IPS-15b (cell line): ENCODE measurements at regions not wholly inside any gene's neighbourhood (a gene's known extent, or its start where the extent isn't known, plus 50 kb on each side); places are given as distances from the start of the nearest gene placed in this dataset.
A peak's percentile ranks its signal among the peaks of the same experiment; 100 is the strongest.

Experiments
- H3K27me3 ChIP-seq: one replicate; pipeline ENCODE4 v1.6.1; 2013; ENCODE audit warnings: low read length; ENCODE audit not compliant: control insufficient read depth, insufficient read depth
- H3K36me3 ChIP-seq: one replicate; pipeline ENCODE4 v1.6.1; 2013; ENCODE audit warnings: low read length; ENCODE audit not compliant: control insufficient read depth, insufficient read depth
- H3K4me1 ChIP-seq: one replicate; pipeline ENCODE4 v1.6.1; 2013; ENCODE audit warnings: mild to moderate bottlenecking, low read length; ENCODE audit not compliant: control insufficient read depth, insufficient read depth
- H3K4me3 ChIP-seq: one replicate; pipeline ENCODE4 v1.5.1; 2013; ENCODE audit warnings: low read depth, low read length
- H3K9ac ChIP-seq: one replicate; pipeline ENCODE4 v1.6.1; 2013; ENCODE audit warnings: low read depth, mild to moderate bottlenecking, low read length
- H3K9me3 ChIP-seq: one replicate; pipeline ENCODE4 v1.6.1; 2013; ENCODE audit warnings: mild to moderate bottlenecking, low read length; ENCODE audit not compliant: control insufficient read depth, insufficient read depth

- Histone ChIP-seq H3K9me3 (no peaks in the 10 kb centered on the region), H3K4me3 (no peak overlapping the region), H3K27me3 (no peaks in the 10 kb centered on the region), H3K9ac (no peak overlapping the region), H3K4me1 (no peaks in the 10 kb centered on the region), H3K36me3 (no peaks in the 10 kb centered on the region)
These were observed 237.9 kb upstream of the ROPN1 start for GRCh38 chr3:124229836-124230235.

- no peaks in the 10 kb centered on the region for H3K9me3 ChIP-seq
- peak overlapping the region; percentile 26 for H3K9ac ChIP-seq
- H3K4me3 ChIP-seq, result no peak overlapping the region
- H3K36me3 ChIP-seq, result no peaks in the 10 kb centered on the region
- H3K27me3 ChIP-seq, result no peaks in the 10 kb centered on the region
- H3K4me1 ChIP-seq, result no peaks in the 10 kb centered on the region
These were observed 238.5 kb upstream of the ROPN1 start for GRCh38 chr3:124230432-124230831.

DNA sequence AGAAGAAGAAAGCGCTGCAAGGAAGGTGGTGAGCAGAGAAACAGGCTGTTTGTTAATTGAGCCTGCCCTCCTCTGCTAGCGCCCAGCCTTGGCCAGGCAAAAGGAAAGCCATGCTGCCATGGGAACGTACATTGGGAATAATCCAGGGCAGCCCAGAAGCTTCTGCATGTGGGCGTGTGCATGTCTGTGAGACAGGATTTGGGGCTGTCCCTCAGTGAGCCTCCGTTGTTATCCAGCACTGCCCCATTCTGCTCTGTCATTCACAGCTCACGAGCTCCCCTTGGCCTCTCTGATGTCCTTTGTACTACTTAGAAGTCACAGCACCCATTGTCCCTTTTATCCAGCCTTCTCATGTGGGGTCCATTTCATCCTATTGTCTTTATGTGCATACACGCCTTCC lies 239.1 kb upstream of the ROPN1 start:
- H3K4me3 ChIP-seq, result no peak overlapping the region
- H3K9me3 ChIP-seq, result no peaks in the 10 kb centered on the region
- no peaks in the 10 kb centered on the region for H3K36me3 ChIP-seq
- no peak overlapping the region for H3K9ac ChIP-seq
- H3K4me1 ChIP-seq, result no peaks in the 10 kb centered on the region
- H3K27me3 ChIP-seq, result no peaks in the 10 kb centered on the region

- no peaks in the 10 kb centered on the region for H3K9me3 ChIP-seq
- H3K4me3 ChIP-seq, result no peak overlapping the region
- no peaks in the 10 kb centered on the region for H3K4me1 ChIP-seq
- H3K9ac ChIP-seq, result no peak overlapping the region
- H3K27me3 ChIP-seq, result no peaks in the 10 kb centered on the region
- H3K36me3 ChIP-seq, result no peaks in the 10 kb centered on the region
These were observed 242.9 kb upstream of the ROPN1 start for GRCh38 chr3:124234852-124235252.

DNA sequence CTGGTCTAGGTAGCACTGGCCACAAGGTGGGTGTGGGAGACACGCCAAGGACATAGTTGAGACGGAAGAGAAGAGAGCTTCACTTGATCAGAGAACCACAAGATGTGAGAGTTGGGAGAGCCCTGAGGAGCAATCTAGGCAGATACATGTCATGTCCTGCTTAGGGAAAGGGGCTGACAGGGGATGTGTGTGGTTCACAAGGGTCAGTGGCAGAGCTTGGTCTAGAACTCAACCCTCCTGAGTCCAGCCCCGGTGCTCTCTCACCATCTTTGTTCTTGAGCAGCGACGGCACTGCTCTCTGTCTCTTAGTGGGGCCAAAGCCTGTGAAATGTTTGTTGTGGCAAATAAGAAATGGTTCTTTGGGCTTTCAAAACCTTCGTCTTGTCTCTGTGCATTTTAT lies 243.5 kb upstream of the ROPN1 start:
- H3K27me3 ChIP-seq, result no peaks in the 10 kb centered on the region

GRCh38 chr3:124243177-124243859 lies 251.4 kb upstream of the ROPN1 start:
- H3K9ac ChIP-seq, result no peak overlapping the region

More for the DNA sequence above, 243.5 kb upstream of the ROPN1 start:
- Histone ChIP-seq H3K9ac (no peak overlapping the region), H3K4me3 (no peak overlapping the region), H3K36me3 (no peaks in the 10 kb centered on the region), H3K9me3 (no peaks in the 10 kb centered on the region), H3K4me1 (no peaks in the 10 kb centered on the region)

GRCh38 chr3:124246376-124246775 lies 254.5 kb upstream of the ROPN1 start:
- no peak overlapping the region for H3K9ac ChIP-seq
- no peak overlapping the region for H3K4me3 ChIP-seq

More at GRCh38 chr3:124243177-124243859, 251.4 kb upstream of the ROPN1 start:
- Histone ChIP-seq H3K4me3 (no peak overlapping the region), H3K9me3 (no peaks in the 10 kb centered on the region), H3K36me3 (no peaks in the 10 kb centered on the region), H3K4me1 (no peaks in the 10 kb centered on the region), H3K27me3 (no peaks in the 10 kb centered on the region)

DNA sequence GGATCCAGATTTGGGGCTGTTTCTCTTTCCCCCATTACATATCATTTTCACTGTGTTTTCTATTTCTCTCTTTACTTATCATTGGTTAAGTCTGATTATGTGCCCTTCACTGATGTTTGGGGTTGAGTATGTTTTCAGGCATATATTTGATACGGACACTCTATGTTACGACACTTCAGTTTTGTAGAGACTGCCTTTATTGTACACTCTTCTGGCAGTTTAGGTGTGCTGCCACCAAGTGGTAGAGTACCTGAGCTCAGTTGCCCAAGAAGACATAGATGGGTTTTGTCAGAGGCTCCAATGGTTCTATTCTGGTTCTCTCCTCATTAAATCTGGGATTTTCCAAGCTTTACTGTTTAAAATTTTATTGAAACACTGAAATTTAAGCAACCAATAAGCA lies 255.0 kb upstream of the ROPN1 start:
- no peaks in the 10 kb centered on the region for H3K36me3 ChIP-seq
- H3K4me3 ChIP-seq, result no peak overlapping the region
- H3K9me3 ChIP-seq, result no peaks in the 10 kb centered on the region
- H3K27me3 ChIP-seq, result no peaks in the 10 kb centered on the region
- no peak overlapping the region for H3K9ac ChIP-seq
- H3K4me1 ChIP-seq, result no peaks in the 10 kb centered on the region

More at GRCh38 chr3:124246376-124246775, 254.5 kb upstream of the ROPN1 start:
- H3K9me3 ChIP-seq, result no peaks in the 10 kb centered on the region
- no peaks in the 10 kb centered on the region for H3K36me3 ChIP-seq
- no peaks in the 10 kb centered on the region for H3K4me1 ChIP-seq
- H3K27me3 ChIP-seq, result no peaks in the 10 kb centered on the region

- Histone ChIP-seq H3K9ac (no peak overlapping the region), H3K4me1 (no peaks in the 10 kb centered on the region), H3K27me3 (no peaks in the 10 kb centered on the region), H3K4me3 (no peak overlapping the region), H3K36me3 (no peaks in the 10 kb centered on the region), H3K9me3 (no peaks in the 10 kb centered on the region)
These were observed 256.6 kb upstream of the ROPN1 start for GRCh38 chr3:124248471-124249028.

GRCh38 chr3:124249038-124249437 lies 257.1 kb upstream of the ROPN1 start:
- no peak overlapping the region for H3K4me3 ChIP-seq
- H3K9me3 ChIP-seq, result no peaks in the 10 kb centered on the region
- no peak overlapping the region for H3K9ac ChIP-seq
- H3K4me1 ChIP-seq, result no peaks in the 10 kb centered on the region
- H3K36me3 ChIP-seq, result no peaks in the 10 kb centered on the region
- no peaks in the 10 kb centered on the region for H3K27me3 ChIP-seq

- H3K4me1 ChIP-seq, result no peaks in the 10 kb centered on the region
- no peaks in the 10 kb centered on the region for H3K36me3 ChIP-seq
- no peak overlapping the region for H3K9ac ChIP-seq
- H3K27me3 ChIP-seq, result no peaks in the 10 kb centered on the region
- H3K9me3 ChIP-seq, result no peaks in the 10 kb centered on the region
- H3K4me3 ChIP-seq, result no peak overlapping the region
These were observed 258.1 kb upstream of the ROPN1 start for GRCh38 chr3:124250053-124250452.

DNA sequence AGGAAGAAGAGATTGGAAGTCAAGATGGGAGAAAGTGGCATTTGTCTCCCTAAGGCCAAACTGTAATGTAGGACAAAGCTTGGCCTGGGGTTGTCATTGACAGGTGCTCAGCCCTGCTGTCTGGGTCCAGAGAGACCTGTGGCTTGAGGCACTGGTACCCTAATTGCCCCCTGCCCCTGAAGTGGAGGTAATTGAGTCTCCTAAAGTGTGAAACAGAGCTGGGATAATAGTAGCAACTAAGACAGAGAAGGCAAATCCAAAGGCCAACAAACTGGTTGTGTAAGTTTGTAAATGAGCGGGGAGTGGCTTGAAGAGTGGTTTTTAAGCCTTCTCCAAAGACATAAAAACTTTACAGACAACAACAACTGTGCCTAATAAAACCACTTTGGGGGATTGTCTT lies 264.2 kb upstream of the ROPN1 start:
- H3K4me1 ChIP-seq, result peaks cover 5% of the 10 kb centered on the region
- no peaks in the 10 kb centered on the region for H3K9me3 ChIP-seq
- H3K36me3 ChIP-seq, result no peaks in the 10 kb centered on the region
- no peak overlapping the region for H3K9ac ChIP-seq
- no peaks in the 10 kb centered on the region for H3K27me3 ChIP-seq
- no peak overlapping the region for H3K4me3 ChIP-seq
